DOHH2 (cell line): ENCODE measurements at regions not wholly inside any gene's neighbourhood (a gene's known extent, or its start where the extent isn't known, plus 50 kb on each side); places are given as distances from the start of the nearest gene placed in this dataset.

Experiments used
- CTCF ChIP-seq: fragments of 200-600 bp; sonication (generic); IDR thresholded peaks from one replicate; pipeline ENCODE4 v1.5.1; 2014; ENCODE audit warnings: antibody characterized with exemption, mild to moderate bottlenecking, low read depth, low read length; ENCODE audit not compliant: poor library complexity, severe bottlenecking
- EZH2phosphoT487 ChIP-seq: fragments of 200-600 bp; sonication (generic); IDR thresholded peaks from 2 replicates; pipeline ENCODE4 v1.6.1; 2017; ENCODE audit warnings: borderline replicate concordance, mild to moderate bottlenecking, antibody characterized with exemption, low read length, moderate library complexity, mixed read lengths

GRCh38 chrX:112991801-112992200 lies 151.2 kb upstream of the AMOT start:
- no peak for TF ChIP-seq CTCF
- TF ChIP-seq EZH2phosphoT487, result no peak
